K562 (cell line): ENCODE measurements at regions not wholly inside any gene's neighbourhood (a gene's known extent, or its start where the extent isn't known, plus 50 kb on each side); places are given as distances from the start of the nearest gene placed in this dataset.

Experiments
- ATAC-seq: fragments of 200-7000 bp; cut with Tn5 transposase; 3 replicates; pipeline ENCODE4 v1.9.1; 2020; ENCODE audit warnings: moderate library complexity
- BruUV-seq: library from RNA; stranded (reverse); fragments of 400-500 nt; replicated peaks from 2 replicates; lab custom pipeline; 2021; lab: Mats Ljungman, UMichigan
- CTCF ChIA-PET: fragments of 300-600 bp; formaldehyde crosslinking; extraction: SDS; loops from one replicate; lab custom pipeline; 2021; ENCODE audit warnings: low intra/inter-chr PET ratio; lab: Yijun Ruan, JAX
- POLR2A ChIA-PET: fragments of 300-600, 350-650 bp; sonication (Branson Sonifier 250); formaldehyde crosslinking; extraction: SDS; loops from one replicate; lab custom pipeline; 2021; ENCODE audit warnings: antibody characterized with exemption, inconsistent platforms; lab: Yijun Ruan, JAX
- DNase-seq, 4 experiments: peaks; one replicate each; pipeline versions ENCODE4 v3.0.0 to v3.0.0-alpha.2; 2011 to 2018; ENCODE audit warnings: low spot score in 3 of 4, mixed read lengths in 3 of 4; ENCODE audit errors: extremely low read depth in 1 of 4
- FAIRE-seq: peaks from 2 replicates; lab custom pipeline; 2011; peaks lifted over from hg19 to GRCh38; lab: Jason Lieb, UNC
- H2AFZ ChIP-seq: 2 replicates; pipeline ENCODE4 v1.6.0; 2011; ENCODE audit warnings: low read depth, low read length, control low read depth, inconsistent platforms
- H3K27ac ChIP-seq: fragments of 200-600 bp; 3 replicates; pipeline ENCODE4 v1.8.0; 2011; ENCODE audit warnings: low read depth, mild to moderate bottlenecking, control low read depth, inconsistent platforms, low read length, moderate library complexity, mixed read lengths; ENCODE audit errors: extremely low read depth
- H3K27me3 ChIP-seq, 2 experiments: fragments of 300-600 bp in 1 of 2; 2 replicates in 1 of 2; 3 replicates in 1 of 2; pipeline versions ENCODE4 v1.6.0 to v1.8.0; 2011; ENCODE audit warnings: inconsistent platforms in 2 of 2, low read length in 2 of 2, mild to moderate bottlenecking in 1 of 2, mixed read lengths in 1 of 2, moderate library complexity in 1 of 2; ENCODE audit not compliant: control insufficient read depth in 2 of 2, insufficient read depth in 2 of 2
- H3K36me3 ChIP-seq: fragments of 300-600 bp; 3 replicates; pipeline ENCODE4 v1.8.0; 2011; ENCODE audit warnings: mild to moderate bottlenecking, low read length, inconsistent platforms; ENCODE audit not compliant: control insufficient read depth, insufficient read depth
- H3K4me1 ChIP-seq, 2 experiments: fragments of 200-600 bp in 1 of 2; replicated peaks in 1 of 2; 2 replicates in 1 of 2; 3 replicates in 1 of 2; pipeline versions ENCODE4 v1.5.1 to v1.8.0; 2011; ENCODE audit warnings: inconsistent platforms in 2 of 2, low read length in 2 of 2, mild to moderate bottlenecking in 1 of 2, mixed read lengths in 1 of 2, moderate library complexity in 1 of 2; ENCODE audit not compliant: control insufficient read depth in 2 of 2, insufficient read depth in 2 of 2
- H3K4me2 ChIP-seq: 2 replicates; pipeline ENCODE4 v1.6.1; 2011; ENCODE audit warnings: low read length, control low read depth, inconsistent platforms, mixed read lengths; ENCODE audit not compliant: insufficient read depth
- H3K4me3 ChIP-seq: fragments of 200-600 bp; sonication (generic), shearing (Covaris generic); 2 replicates; pipeline ENCODE4 v1.5.1; 2016; ENCODE audit warnings: control low read depth, inconsistent platforms
- H3K79me2 ChIP-seq: fragments of 200-600 bp; 3 replicates; pipeline ENCODE4 v1.8.0; 2011; ENCODE audit warnings: low read length, inconsistent platforms; ENCODE audit not compliant: control insufficient read depth, insufficient read depth
- H3K9ac ChIP-seq, 2 experiments: 2 replicates each; pipeline versions ENCODE4 v1.6.0 to v1.6.1; 2011; ENCODE audit warnings: low read depth in 2 of 2, low read length in 2 of 2, control low read depth in 1 of 2, inconsistent platforms in 1 of 2, mild to moderate bottlenecking in 1 of 2, mixed read lengths in 1 of 2; ENCODE audit not compliant: insufficient read depth in 1 of 2
- H3K9me1 ChIP-seq: one replicate; pipeline ENCODE4 v1.6.0; 2011; ENCODE audit warnings: inconsistent platforms, mild to moderate bottlenecking, low read length, moderate library complexity; ENCODE audit not compliant: control insufficient read depth, insufficient read depth
- H3K9me3 ChIP-seq: replicated peaks from 2 replicates; pipeline ENCODE4 v1.5.1; 2011; ENCODE audit warnings: low read depth, low read length, inconsistent platforms; ENCODE audit not compliant: control insufficient read depth, insufficient read depth
- H4K20me1 ChIP-seq: replicated peaks from 2 replicates; pipeline ENCODE4 v1.6.1; 2011; ENCODE audit warnings: low read length, inconsistent platforms, mixed read lengths; ENCODE audit not compliant: control insufficient read depth, insufficient read depth
- FOXK1 ChIP-seq: sonication (generic); formaldehyde crosslinking; IDR thresholded peaks from 2 replicates; pipeline ENCODE4 v1.8.0; 2022; ENCODE audit warnings: missing genetic modification reagents, mild to moderate bottlenecking, borderline replicate concordance
- ZBTB9 ChIP-seq: fragments of 450-650 bp; formaldehyde crosslinking; IDR thresholded peaks from 2 replicates; pipeline ENCODE4 v1.4.0; 2020; ENCODE audit warnings: mild to moderate bottlenecking, moderate library complexity
- WGBS: fragments of 100-300 bp; shearing (Covaris generic); methylation state at CpG from one replicate; pipeline ENCODE4 v1.1.6; 2016; ENCODE audit warnings: low coverage, mixed read lengths; ENCODE audit not compliant: insufficient coverage; ENCODE audit errors: missing lambda C conversion rate; 5-methylcytosine and 5-hydroxymethylcytosine counted together
- in situ Hi-C: fragments of 300-500 bp; cut with MboI; formaldehyde crosslinking; loops from 4 replicates; pipeline ENCODE4 v1.15.0; 2018; ENCODE audit warnings: inconsistent platforms, mixed read lengths
- intact Hi-C: fragments of 100-400 bp; cut with micrococcal nuclease; formaldehyde crosslinking; loops from 2 replicates; pipeline ENCODE4 v1.14.2; 2022
- TF ChIP-seq, protein P1 (sequence below): fragments of 450-650 bp; IDR thresholded peaks from 2 replicates; pipeline ENCODE4 v1.7.0; 2016; ENCODE audit warnings: borderline replicate concordance

DNA sequence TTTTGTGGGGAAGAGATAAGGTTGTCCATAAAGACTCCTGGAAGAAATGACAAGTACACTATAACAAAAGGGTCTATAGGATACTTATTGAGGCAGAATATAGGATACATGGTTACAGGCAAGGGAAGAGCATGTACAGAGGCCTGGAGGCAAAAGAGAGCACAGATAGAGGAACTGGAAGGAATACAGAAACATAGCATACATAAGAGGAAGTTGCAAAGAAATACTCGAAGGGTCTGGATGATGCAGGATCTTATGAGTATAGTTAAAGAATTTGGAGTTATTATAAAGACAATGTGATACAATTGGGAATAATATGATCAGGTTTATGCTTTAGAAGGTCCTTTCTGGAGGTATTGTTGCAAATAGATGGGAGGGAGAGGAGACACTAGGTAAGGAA, 592.7 kb upstream of the POU3F2 start:
- no peaks in the 10 kb centered on the region for H3K79me2 ChIP-seq
- no peak for FAIRE-seq
- 5% methylated on average over 1 of the region's 1 CpG for WGBS
- no peak overlapping the region for H3K9ac ChIP-seq
- no peaks in the 10 kb centered on the region for H3K9me1 ChIP-seq
- ChIA-PET CTCF (no interaction called here), POLR2A (no interaction called here)
- DNase-seq: no peak
- no peaks in the 10 kb centered on the region for H3K4me1 ChIP-seq
- intact Hi-C loops (no loop called here), in situ Hi-C loops (no loop called here)
- H3K27me3 ChIP-seq: no peaks in the 10 kb centered on the region
- no peak overlapping the region for H3K4me3 ChIP-seq
- H4K20me1 ChIP-seq: no peaks in the 10 kb centered on the region
- no peak for ATAC-seq
- H3K27ac ChIP-seq: no peak overlapping the region
- BruUV-seq: no TSS peak
- H2AFZ ChIP-seq: no peak overlapping the region
- no peaks in the 10 kb centered on the region; the same call in 1 of the 2 replicates for H3K9me3 ChIP-seq
- no peak overlapping the region for H3K4me2 ChIP-seq
- no peaks in the 10 kb centered on the region for H3K36me3 ChIP-seq
- TF ChIP-seq ZBTB9 (CRISPR knock-in tag): no peak
- TF ChIP-seq, protein P1, sequence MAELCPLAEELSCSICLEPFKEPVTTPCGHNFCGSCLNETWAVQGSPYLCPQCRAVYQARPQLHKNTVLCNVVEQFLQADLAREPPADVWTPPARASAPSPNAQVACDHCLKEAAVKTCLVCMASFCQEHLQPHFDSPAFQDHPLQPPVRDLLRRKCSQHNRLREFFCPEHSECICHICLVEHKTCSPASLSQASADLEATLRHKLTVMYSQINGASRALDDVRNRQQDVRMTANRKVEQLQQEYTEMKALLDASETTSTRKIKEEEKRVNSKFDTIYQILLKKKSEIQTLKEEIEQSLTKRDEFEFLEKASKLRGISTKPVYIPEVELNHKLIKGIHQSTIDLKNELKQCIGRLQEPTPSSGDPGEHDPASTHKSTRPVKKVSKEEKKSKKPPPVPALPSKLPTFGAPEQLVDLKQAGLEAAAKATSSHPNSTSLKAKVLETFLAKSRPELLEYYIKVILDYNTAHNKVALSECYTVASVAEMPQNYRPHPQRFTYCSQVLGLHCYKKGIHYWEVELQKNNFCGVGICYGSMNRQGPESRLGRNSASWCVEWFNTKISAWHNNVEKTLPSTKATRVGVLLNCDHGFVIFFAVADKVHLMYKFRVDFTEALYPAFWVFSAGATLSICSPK: no peak
- no peak for TF ChIP-seq FOXK1 (CRISPR knock-in tag)
